Lung microvascular endothelial cell (primary cell): ENCODE measurements at regions not wholly inside any gene's neighbourhood (a gene's known extent, or its start where the extent isn't known, plus 50 kb on each side); places are given as distances from the start of the nearest gene placed in this dataset.
"Not testable (repeated sequence)": the region's sequence is repeated elsewhere in the genome, so short reads cannot be mapped to it uniquely, and the experiment has no call there.

Experiments used
- DNase-seq, 2 donors: peaks; one replicate each; pipeline versions ENCODE4 v3.0.0 to v3.0.0-alpha.2; 2010; ENCODE audit warnings: low read depth in 2 of 2

DNA sequence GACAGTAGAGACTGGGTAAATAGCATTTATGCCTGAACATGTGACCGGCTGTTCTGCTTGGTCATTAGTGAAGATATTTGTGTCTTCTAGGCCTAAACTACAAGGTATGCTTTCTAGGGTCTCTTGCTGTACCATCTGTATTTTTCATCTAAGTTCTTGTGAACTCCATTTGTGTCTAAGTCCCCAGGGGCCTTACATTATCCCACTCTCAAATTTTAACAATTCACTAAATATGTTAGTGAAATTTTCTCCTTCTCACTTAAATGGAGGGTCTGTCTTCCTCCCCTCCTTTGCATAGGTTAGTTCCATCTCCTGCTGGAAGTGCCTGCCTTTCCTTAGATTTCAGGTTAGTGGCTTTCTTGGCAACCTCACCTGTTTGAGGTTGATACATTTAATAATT is 382.6 kb downstream of the RAD51AP2 start:
- DNase-seq, result no peak

DNA sequence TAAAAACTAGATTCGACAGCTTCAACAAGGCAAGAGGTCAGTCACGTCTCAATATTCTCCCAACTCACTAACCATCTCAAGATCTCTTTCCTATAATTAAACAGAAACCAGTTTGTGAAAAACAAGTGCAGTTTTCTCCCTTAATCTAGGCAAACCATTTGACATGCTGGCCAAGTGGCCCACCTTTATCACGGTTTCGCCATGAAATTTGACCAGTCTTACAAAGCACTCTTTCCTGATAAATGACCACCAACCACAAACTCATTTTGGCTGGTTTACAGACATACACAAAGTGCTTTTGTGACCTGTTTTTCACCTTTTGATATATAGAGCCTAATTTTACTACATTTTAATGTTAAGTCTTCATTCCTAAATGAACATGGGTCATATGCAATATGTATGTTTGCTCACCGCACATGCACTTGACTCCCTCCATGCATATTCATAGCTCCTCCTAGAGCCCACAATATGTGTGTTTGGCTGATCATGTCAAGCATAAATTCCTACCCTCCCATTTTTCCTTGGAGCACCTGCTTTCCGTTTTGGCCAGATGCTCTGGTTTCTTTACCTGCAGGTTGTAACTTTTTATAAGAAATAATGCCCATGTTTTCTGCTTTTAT is 385.1 kb downstream of the RAD51AP2 start:
- DNase-seq, result no peak

DNA sequence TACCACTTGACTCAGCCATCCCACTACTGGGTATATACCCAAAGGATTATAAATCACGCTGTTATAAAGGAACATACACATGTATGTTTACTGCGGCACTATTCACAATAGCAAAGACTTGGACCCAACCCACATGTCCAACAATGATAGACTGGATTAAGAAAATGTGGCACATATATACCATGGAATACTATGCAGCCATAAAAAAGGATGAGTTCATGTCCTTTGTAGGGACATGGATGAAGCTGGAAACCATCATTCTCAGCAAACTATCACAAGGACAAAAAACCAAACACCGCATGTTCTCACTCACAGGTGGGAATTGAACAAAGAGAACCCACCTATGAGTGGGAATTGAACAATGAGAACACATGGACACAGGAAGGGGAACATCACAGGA is 387.6 kb downstream of the RAD51AP2 start:
- DNase-seq, result not testable (repeated sequence)

DNA sequence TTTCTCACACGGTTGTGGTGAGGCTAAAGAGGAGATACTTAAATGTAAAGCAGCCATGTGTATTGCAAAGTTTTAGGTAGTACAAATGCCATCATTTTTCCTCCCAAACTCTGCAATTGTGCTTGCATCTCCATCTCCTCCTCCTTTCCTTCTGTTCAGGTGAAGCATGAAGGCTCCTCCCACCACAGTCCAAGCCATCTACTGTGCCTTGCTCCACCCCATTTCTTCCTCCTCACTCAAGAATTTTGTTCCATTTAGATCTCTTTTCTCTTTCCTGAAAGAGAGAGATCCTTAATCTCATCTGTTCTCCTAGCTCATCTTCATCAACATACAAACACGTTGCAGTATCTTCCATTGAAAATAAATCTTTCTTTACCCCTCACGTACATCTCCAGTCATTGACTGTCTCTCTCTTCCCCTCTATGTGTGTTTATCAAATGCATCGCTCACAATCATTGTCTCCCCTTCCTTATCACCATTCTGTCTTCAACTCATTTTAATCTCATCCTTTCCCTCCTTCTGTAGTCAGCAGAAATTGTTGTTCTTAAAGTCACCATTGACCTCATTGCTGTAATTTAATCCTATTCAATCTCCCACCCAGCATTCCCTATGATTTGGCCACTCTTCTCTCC is 392.1 kb downstream of the RAD51AP2 start:
- DNase-seq, result no peak

DNA sequence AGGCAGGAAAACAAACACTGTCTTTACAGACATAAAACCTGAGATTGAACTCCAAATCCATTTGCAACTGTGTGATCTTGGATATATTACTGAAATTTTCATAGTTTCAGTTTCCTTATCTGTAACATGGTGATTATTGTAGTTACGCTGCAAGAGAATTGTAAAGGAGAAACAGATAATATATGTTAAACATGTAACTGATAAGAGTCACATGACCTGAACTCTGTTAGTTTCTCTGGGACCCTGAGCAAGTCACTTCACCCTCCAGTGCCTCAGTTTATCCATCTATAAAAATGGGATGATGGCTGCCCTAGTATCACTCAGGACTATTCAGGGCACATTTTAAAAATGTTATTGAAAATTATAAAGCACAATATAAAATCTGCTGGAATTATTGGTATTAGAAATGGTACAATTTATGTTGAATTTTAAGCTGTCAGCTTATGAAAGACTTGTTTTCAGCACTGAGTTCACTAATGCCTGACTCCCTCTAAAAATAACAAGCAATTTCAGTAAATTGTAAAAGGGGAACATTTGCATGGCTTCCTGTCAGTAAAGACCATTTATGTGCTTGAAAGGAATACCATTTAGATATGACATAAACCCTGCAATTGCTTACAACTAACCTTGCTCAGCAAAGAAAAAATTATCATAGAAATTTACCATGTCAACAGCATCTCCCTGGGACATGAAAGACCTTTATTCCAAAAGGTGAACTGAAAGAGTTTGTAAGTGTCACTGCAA is 393.5 kb downstream of the RAD51AP2 start:
- no peak for DNase-seq

DNA sequence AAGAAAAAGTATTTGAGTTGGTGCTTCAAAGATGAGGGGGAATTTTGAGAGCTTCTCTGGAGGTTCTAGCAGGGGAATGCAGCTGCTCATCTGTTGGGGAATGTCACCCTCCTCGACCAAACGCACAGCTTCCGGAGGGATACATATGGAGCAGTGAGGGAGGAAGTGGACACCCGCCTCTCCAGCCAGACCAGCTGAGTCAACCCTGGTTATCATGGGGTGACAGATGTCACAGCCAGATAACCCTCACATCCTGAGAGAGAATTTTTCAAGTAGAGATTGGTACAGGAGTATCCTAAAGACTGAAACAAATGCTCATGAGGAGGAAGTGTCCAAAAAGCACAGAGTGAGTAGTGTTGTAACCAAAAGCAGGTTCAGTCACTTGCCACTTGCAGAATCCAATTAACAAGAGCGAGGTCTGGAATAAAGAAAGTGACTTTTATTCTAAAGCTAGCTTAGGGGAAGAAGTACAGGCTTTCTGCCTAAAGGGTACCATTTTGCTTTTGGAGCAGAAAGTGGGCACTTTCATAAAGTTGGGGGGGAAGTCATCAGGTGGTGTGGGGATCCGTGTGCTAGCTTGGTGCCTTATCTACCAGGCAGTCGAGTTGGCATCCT is 395.2 kb downstream of the RAD51AP2 start:
- DNase-seq, result peak in 1 of 2 donors; percentile 25

DNA sequence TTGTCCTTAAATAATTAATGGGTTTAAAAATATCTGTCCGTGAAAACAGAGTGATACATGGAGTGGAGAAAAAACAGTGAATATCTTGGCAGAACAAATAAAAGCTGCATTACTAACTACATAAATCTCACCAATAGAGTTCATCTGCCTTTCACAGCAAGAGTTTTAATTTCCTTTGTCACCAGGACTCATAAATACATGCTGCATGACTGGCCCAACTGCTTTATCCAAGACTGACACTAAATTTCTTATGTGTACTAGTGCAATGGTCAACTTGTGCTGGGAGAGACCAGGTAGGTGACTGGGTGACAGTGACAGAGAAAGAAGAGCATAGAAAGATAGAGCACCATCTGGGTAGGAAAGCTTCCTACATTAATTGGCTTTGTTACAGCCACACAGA is 402.8 kb downstream of the RAD51AP2 start:
- DNase-seq, result no peak

DNA sequence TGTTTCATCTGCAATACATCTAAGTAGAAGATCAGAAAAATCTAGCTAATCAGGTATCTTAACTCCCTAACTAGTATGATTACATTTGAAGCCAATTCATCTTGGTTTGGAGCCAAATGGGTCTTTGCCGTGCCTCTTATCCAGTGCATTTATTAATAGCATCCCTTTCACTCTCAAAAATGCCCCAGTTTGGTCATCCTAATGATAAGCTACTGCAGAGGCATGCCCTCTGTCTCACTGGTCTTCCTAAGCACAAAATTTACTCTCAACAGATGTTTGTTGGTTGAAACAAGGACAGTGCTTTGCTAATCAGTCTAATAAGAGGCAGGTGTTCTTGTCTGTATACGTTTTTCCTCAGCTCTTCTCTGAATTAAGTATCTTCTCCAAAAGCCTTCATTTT is 403.2 kb downstream of the RAD51AP2 start:
- DNase-seq, result no peak

DNA sequence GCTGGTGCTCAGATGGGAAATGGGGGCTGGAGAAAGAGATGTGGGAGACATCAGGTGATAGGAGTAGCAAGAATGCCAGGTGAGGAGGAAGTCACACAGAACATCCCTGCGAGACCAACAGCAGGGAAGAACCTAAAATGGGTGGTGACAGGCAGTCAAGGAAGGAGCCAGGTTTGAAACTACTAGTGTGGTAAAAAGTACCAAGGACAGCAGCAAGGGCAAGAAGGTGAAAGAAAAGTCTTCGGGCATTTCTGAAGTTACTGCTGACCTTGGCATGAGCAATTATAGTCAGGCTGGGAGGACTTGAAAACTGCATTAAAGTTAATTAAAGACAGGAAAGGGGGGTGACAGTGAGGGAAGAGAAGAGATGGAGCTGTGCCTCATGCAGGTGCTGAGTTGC is 410.4 kb downstream of the RAD51AP2 start:
- no peak for DNase-seq

DNA sequence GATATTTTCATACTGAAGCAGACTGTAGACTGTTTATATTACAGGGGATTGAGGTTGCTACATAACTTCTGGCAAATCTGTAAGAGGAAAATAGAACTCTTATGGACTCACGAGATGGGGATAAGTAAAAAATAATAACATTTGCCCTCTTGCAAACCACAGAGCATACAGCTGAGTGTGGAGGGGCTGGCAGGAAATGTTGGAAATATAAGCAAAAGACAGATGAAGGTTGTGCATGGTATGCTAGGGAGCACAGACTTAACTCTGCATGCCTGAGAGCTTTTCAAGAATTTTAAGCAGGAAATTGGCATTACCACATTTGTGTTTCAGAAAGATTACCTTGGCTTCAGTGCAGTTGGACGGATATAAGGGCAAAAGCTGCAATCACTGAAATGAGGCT is 411.1 kb downstream of the RAD51AP2 start:
- no peak for DNase-seq

DNA sequence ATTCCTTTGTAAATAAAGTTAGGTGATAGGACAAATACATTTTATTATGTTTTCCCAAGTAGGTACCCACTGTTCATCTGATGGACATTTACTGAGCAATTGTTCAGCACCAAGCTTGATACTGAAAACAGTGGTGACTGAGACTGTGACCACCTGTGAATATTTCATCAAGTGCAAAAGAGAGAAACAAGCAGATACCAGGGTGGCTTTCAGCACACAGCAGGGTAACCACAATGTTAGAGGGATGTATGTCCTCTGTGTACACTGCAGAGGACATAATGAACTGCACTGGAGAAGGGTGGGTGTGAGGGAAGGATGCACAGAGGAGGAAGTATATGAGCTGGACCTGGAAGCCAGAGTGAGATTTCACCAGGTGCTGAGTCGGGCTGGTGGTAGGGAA is 411.8 kb downstream of the RAD51AP2 start:
- no peak for DNase-seq

DNA sequence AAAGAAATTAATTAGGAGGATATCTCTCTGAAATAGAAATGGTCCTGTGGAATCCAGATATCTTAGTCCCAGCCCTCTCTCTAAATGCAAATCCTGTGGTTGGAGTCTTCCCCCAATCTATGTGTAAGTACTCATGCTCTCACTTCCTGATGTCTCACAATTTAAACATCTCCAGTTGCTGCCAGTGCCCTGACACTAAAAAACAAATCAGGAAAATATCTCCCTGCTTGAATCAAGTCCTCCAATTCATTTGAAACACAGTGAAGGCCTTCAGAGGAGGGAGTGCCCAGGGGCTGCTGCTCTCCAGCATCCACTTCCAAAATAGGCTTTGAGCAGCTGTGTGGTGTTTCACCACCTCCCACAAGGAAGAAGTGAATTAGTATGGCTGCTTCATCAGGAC is 413.8 kb downstream of the RAD51AP2 start:
- DNase-seq, result no peak

DNA sequence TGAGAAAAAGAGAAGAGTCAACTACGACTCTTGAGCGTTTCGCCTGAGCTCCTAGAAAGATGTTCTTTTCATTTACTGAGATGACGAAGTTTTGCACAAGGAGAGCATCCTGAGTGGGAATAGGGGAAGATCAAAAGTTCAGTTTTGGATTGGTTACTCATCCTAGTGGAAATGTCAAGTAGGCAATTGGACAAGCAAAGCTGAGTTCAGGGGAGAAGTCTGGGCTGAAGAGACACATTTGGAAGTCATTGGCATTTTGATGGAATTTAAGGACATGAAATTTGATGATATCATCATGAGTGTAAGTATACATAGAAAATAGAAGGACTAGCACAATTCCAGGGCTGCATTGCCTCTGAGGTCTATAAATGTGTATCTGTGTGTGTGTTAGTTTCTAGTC is 416.6 kb downstream of the RAD51AP2 start:
- DNase-seq, result no peak

DNA sequence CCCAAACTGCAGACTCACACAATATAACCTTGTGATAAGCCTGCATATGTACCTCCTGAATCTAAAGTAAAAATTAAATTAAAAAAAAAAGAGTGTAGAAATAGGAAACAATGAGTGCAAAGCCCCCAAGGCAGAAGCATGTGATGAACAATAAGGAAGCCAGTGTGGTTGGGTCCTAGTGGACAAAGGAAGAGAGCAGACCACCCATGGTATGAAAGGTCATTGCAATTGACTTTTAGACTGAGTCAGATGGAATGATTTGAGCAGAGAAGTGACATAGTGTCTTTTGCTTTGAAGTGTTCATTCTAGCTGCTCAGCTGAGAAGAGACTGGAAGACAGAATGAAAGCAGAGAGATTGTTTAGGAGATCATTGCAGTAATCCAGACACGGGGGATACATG is 417.1 kb downstream of the RAD51AP2 start:
- DNase-seq, result no peak

DNA sequence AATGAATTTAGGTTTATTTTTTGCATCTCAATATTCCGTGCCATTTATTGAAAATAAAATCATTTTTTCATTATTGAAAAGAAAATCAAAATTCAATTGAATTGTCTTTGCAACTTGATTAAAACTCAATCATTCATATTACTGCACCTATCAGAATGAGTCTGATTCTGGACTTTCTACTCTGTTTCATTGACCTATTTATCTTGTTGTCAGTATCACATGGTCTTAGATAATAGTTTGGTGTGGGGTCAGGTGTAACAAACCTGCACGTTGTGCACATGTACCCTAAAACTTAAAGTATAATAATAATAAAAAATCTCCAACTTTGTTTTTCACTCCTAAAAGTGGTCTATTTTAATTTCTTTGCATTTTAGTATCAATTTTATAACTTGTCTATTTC is 422.9 kb downstream of the RAD51AP2 start:
- no peak for DNase-seq

DNA sequence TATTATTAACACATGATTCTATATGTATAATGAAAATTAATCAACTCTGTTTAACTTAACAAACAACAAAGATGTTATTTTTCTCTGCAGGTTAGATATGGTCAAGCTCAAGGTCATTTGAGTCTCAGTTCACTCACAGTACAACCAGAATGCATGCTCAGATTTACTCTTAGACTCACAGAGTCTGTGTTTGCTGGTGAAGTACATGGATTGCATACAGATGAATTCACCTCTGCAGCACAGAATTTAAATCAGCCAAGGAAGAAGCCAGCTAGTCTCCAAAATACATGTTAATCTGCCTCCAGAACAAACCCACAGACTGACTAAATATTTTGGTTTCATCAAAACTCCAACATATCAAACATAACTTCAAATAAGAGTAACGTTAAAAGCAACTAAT is 424.5 kb downstream of the RAD51AP2 start:
- no peak for DNase-seq

DNA sequence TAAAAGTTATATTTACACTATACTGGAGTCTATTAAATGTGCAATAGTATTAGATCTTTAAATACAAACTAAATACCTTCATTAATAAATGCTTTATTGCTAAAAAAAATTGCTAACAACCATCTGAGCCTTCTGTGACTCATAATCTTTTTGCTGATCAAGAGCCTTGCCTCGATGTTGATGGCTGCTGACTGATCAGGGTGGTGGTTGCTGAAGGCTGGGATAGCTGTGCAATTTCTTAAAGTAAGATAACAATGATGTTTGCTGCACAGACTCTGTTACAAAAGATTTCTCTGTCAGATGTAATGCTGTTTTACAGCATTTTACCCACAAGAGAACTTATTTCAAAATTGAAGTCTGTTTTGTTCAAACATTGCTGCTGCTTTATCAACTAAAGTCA is 421.4 kb upstream of the CYRIA start:
- no peak for DNase-seq

DNA sequence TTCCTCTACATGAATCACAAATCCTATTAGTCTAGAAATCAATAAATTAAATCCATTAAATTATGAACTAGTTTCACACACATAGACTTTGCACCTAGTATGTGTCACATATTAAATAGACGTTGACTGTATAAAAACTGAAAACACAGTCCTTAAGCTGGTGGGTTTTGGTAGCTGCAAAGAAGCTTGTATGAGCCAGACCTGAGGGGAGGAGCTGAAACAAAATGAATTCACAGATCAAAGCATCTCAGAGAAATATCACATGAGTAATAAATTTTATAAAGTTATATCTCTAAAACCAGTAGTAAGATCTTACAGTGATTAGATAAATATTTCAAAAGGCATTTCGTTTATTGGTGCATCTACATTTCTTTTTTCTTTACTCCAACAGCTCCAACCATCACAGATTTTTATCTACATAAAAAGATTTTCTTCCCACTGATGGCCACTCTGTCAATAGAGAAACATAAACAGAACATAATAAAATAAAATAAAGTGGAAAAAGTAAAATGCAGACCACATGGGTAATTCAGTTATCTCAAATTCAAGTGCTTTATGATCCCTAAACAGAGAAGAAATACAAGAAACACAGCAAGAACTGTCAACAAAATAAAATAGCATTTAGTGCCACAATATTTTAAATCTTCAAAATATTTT is 420.0 kb upstream of the CYRIA start:
- no peak for DNase-seq

DNA sequence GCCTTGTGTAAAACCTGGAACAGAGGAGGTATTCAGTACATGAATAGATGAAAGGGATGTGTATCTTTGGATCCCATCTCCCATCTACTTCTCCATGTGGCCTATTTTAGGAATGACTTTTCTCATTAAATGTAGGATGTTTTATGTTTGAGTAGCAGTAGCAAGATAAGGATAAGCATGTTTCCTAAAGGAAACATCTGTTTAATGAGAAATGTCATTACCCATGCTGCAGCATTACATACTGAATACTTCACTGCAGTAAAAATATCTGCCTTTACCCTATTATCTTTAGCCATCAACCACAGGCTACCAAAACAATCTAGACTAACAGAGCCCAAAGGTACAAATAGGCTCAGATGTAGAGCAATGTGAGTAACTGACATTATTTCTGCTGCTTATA is 419.2 kb upstream of the CYRIA start:
- no peak for DNase-seq

DNA sequence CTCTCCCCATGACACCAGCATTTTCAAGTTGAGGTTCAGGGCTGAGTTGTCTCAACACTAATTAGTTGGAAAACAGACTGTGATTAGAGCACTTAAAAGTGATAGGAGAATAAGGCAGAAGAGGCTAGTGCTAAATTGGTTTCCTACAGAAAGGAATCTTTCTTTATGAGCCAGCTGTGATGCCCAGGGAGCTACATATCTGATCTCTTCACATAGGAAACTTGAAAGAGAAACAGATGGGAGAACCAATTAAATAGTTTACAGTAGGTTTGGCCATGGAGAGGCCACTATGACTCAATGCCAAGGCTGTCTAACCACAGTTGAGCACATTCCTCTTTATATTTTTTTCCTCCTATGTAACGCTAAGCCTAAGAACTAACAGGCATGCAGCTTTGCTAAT is 418.3 kb upstream of the CYRIA start:
- DNase-seq, result no peak

DNA sequence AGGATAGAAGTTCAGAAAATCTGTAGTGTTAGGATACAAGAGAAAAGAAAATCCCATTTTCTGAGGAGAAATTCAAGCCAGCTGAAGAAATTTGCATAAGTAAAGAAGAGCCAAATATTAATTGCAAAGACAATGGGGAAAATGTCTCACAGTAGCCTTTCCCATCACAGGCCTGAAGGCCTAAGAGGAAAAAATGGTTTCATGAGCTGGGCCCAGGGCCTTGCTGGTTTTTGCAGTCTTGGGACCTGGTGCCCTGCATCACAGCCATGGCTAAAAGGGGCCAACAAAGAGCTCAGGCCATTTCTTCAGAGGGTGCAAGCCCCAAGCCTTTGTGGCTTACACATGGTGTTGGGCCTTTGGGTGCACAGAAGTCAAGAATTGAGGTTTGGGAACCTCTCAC is 413.6 kb upstream of the CYRIA start:
- DNase-seq, result no peak

DNA sequence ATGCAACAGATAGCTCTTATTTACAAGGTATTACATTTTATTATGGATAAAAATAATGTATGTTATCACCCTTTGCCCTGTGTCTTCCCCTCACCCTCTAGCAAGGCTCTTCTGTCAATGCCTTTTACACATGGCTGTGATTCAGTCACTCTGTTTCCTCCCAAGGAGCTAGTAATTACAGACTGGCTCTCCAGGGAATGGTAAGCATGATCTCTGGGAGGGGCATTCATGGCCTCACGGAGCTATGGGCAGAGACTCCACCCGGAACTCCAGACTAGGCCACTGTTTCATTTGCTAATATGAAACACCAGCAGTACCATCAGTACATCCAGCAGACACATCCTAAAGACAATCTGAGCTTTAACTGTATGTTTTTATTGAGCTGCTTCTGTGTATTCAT is 410.9 kb upstream of the CYRIA start:
- DNase-seq, result no peak
